Ramos (cell line): ENCODE measurements at regions not wholly inside any gene's neighbourhood (a gene's known extent, or its start where the extent isn't known, plus 50 kb on each side); places are given as distances from the start of the nearest gene placed in this dataset.
"Not testable (repeated sequence)": the region's sequence is repeated elsewhere in the genome, so short reads cannot be mapped to it uniquely, and the experiment has no call there.

ENCODE experiments used
- in situ Hi-C: fragments of 300-500 bp; cut with MboI; formaldehyde crosslinking; loops from one replicate; pipeline ENCODE4 v1.14.3; 2022; ENCODE audit warnings: low sequenced_read_pairs; ENCODE audit not compliant: unreplicated experiment

GRCh38 chr5:99775189-99775588, 760.0 kb upstream of the FAM174A start:
- in situ Hi-C loops, result no loop called here

GRCh38 chr5:99773290-99773689, 761.9 kb upstream of the FAM174A start:
- in situ Hi-C loops, result no loop called here

GRCh38 chr5:99771296-99771695, 763.9 kb upstream of the FAM174A start:
- in situ Hi-C loops, result no loop called here

- in situ Hi-C loops, result no loop called here
Observed at GRCh38 chr5:99765011-99765410, 770.2 kb upstream of the FAM174A start.

GRCh38 chr5:99763021-99763774, 772.0 kb upstream of the FAM174A start:
- in situ Hi-C loops, result no loop called here

GRCh38 chr5:99747342-99747741, 787.8 kb upstream of the FAM174A start:
- in situ Hi-C loops, result no loop called here

DNA sequence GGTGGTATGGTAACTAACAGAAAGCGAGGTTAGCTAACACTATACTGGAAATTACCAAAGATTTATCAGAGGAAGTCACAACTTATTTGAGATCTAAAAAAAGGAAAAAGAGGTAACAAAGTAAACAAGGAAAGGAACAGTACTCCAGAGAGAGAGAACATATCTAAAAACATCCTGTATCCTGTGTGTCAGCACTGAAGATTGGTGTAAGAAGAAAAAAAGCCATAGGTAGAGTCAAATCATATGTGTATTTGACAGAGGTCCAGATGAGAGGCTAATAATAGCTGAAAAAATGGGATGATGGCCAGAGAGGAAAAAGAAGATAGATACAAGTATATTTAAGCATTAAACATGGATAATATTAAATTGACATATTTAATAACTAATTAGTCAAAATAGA, 802.0 kb upstream of the FAM174A start:
- in situ Hi-C loops, result not testable (repeated sequence)

- in situ Hi-C loops, result not testable (repeated sequence)
Observed at GRCh38 chr5:99730653-99731052, 801.8 kb upstream of the CHD1 start.

DNA sequence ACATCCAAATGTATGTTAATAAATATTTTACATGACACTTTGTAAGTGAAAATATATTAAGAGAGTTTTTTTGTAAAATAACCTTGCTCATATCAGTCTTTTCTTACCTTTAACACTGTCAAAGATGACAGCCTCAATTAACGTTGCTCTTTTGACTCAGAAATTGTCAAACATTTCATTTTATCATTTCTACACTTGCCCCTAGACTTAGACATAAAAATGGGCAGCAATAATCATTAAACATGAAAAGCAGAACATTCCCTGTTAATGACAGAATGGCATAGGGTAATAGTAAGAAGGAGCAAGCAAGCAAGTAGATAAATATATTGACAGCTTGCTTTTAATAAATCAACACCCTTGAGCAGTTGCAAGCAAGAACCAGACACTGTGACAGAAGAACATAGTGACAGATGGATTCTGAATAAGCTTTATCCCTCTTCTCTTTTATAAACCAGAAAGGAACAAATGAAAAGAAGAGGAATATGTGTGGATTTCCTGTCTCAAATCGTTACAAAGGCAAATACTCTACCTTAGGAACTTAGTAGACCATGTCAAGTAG, 796.0 kb upstream of the CHD1 start:
- in situ Hi-C loops, result no loop called here

DNA sequence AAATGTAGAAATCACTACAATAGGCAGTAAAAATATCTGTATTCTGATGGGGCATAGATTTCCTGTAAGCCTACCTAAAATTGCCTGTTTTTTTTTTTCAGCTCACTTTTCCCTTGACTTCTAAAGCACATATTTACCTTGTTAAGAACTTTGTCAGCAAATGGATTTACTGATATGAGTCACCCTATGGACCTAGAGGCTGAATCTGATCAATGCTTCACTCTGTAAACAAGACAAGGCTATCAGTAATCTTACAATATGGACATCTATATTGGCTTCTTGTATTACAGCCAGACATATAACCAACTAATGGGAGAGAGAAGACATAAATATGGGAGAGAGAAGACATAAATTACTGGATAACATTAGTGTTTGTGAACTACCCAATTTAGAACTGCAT, 792.7 kb upstream of the CHD1 start:
- in situ Hi-C loops, result no loop called here

- in situ Hi-C loops, result no loop called here
Observed at GRCh38 chr5:99715921-99716320, 787.1 kb upstream of the CHD1 start.

- in situ Hi-C loops, result no loop called here
Observed at GRCh38 chr5:99706160-99706559, 777.4 kb upstream of the CHD1 start.

DNA sequence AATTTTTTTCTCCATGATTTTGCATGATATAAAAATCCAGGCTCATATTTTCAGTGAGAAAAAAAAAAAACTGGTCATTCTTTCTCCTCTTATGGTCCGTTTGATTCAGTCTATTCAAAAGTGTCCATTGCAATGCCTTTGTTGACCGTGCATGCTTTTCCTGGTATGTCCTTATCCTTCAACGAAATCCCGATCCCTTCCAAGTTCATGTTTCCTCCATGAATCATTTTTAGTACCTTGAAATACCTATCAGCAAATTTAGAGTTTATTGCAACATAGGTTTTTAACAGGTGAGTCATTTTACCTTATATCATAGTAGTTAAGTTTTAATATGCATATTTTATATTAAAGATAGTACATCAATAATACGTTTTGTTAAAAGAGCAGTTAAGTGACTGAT, 773.8 kb upstream of the CHD1 start:
- in situ Hi-C loops, result no loop called here

GRCh38 chr5:99694884-99695283, 766.1 kb upstream of the CHD1 start:
- in situ Hi-C loops, result no loop called here

GRCh38 chr5:99686538-99686937, 757.7 kb upstream of the CHD1 start:
- in situ Hi-C loops, result no loop called here

DNA sequence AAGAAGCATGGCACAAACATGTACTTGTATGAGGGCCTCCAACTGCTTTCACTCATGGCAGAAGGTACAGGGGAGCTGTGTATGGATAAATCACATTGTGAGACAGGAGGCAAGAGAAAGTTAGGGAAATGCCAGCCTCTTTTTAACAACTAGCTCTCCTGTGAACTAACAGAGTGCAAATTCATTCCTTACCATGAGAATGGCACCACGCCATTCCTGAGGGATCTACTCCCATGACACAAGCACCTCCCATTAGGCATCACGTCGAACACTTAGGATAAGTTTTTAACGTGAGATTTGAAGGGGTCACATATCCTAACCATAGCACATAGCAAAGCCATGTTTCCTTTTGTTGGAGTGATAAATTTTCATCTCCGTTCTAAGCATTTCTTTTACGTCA, 747.2 kb upstream of the CHD1 start:
- in situ Hi-C loops, result no loop called here

GRCh38 chr5:99674101-99674500, 745.3 kb upstream of the CHD1 start:
- in situ Hi-C loops, result no loop called here

GRCh38 chr5:99664972-99665371, 736.2 kb upstream of the CHD1 start:
- in situ Hi-C loops, result no loop called here

DNA sequence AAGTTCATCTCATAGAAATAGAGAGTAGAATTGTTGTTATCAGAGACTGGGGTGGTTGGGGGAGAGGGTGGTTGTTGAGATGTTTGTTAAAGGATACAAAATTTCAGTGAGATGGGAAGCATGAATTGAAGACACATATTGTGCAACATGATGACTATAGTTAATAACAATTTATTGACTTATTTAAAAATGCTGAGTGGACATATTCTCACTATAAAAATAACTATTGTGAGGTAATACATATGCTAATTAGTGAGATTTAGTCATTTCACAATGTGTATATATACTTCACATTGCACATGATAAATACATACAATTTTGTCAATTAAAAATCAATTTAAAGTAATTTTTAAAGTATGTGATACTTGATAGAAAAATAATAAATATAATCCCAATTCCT, 722.5 kb upstream of the CHD1 start:
- in situ Hi-C loops, result no loop called here

- in situ Hi-C loops, result no loop called here
Observed at GRCh38 chr5:99646011-99646647, 717.3 kb upstream of the CHD1 start.

- in situ Hi-C loops, result no loop called here
Observed at GRCh38 chr5:99644822-99645221, 716.0 kb upstream of the CHD1 start.

DNA sequence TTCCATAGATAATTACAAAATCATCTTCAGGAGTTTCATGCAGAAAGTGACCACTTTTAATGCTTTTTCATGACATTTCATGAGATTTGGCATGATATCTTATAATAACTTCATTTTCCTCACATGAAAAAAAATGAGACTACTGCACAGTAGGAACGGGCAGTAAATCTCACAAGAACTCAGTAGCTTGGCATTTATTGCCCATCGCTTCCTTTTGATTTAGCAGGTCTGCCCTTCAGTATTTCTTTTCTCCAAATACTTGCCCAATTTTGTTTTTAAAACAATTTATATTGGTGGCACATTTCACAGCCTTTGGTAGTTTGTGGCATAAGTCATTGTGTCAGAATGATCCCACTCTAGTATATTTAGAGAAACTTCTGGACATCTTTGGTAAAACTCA, 711.8 kb upstream of the CHD1 start:
- in situ Hi-C loops, result no loop called here
